DND-41 (cell line): ENCODE measurements at regions not wholly inside any gene's neighbourhood (a gene's known extent, or its start where the extent isn't known, plus 50 kb on each side); places are given as distances from the start of the nearest gene placed in this dataset.

ENCODE experiments used
- CTCF ChIP-seq: IDR thresholded peaks from 2 replicates; pipeline ENCODE4 v1.5.1; 2012; ENCODE audit warnings: borderline replicate concordance, low read length, moderate library complexity, mild to moderate bottlenecking; ENCODE audit not compliant: poor library complexity, severe bottlenecking; ENCODE audit errors: extremely low read depth
- EZH2 ChIP-seq: IDR thresholded peaks from 3 replicates; pipeline ENCODE4 v1.6.1; 2012; ENCODE audit warnings: borderline replicate concordance, low read depth, mild to moderate bottlenecking, moderate library complexity, low read length, inconsistent platforms; ENCODE audit not compliant: severe bottlenecking

GRCh38 chr13:110028838-110029621 lies 242.6 kb upstream of the IRS2 start:
- TF ChIP-seq CTCF (no peak), EZH2 (no peak)
